HG03135 (cell line): ENCODE measurements at regions not wholly inside any gene's neighbourhood (a gene's known extent, or its start where the extent isn't known, plus 50 kb on each side); places are given as distances from the start of the nearest gene placed in this dataset.

Source experiments
- ATAC-seq: cut with Tn5 transposase; IDR thresholded peaks from one replicate; pipeline ENCODE4 v1.9.1; 2021; ENCODE audit warnings: mild to moderate bottlenecking, moderate library complexity; ENCODE audit not compliant: unreplicated experiment

DNA sequence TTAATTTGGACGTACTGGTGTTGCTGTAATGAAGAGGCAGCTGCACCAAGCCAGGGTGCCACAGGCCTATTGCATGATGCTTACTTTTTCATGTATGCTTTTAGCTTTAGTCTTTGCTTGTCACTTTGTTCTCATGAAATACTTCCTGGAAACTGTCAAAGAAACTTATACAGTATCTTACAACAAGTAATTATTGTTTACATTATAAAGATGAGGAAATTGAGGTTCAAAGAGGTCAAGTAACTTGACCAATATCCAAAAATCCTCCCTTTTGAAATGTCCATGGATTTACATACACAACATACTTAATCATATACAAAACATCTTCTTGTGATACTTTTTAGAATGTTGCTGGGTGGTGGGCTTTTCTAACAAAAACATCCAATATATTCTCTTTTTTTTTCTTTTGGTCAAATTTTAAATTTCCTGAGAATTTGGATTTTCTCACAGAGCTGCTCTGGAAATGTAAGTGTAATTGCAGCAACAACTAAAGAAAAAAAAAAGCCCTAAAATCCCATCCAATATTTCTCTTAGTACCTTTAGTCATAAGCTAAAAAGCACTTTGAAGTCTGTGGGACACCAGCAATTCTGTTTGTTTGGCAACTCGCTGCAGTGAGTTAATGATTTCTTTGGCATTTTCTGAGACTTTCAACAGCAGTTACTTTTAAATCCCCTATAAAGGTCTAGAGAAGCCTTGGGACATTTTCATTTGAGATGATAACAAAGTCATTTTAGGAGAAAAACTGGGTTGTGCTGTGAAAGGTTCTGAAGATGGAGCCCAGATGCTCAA lies 500.6 kb upstream of the IGFBP3 start:
- ATAC-seq, result no peak

DNA sequence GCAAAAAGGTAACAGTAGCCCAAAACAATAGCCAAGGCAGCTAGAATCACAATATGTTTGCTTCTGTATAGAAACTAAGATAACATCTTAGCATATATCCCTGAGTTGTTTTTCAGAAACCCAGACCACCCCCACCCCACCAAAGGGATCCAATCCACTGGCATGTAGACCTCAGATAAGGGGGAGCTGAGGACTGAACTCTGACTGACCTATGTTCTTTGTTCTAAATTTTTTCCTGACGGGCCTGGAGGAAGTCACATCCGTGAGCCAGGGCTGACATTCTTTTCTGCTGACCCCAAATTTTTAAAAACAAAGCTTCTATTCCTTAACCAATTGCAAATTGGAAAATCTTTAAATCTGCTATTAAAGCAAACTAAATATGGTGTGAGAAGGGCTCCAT lies 493.9 kb upstream of the IGFBP3 start:
- no peak for ATAC-seq

DNA sequence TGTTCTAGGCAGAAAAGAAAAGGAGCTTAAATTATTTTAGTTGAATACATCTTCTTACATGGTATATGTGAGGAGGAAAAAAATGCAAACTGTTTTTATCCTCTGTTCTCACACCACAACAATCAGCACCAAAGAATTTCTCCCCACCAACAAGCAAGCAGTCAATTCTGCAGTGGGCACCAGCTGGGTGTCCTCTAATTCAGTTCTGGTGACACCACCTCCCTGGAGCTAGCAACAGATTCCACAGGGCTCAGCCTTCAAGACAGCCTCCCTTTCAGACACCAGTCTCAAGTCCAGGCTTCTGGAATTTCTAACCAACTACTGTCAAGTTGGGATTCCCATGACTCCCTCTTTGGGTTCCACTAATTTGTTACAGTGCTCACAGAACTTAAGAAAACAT lies 490.2 kb upstream of the IGFBP3 start:
- ATAC-seq, result no peak

DNA sequence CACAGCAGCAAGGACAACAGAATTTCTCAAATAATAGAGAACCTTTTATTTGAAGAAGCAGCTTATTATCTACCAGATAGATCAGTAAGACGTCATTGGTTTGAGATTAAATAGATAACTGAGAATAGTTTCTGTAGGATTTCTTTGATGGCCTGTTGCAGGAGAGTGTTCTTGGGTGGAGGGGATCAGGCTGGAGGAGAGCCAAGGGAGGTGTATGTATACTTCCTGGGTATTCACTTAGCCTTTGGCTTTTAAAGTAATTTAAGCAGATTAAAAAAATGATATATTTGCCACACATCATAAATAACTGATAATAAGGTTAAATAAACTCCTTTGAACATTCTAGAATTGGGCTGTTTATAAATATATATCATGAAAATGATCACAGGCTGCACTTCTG lies 486.1 kb upstream of the IGFBP3 start:
- no peak for ATAC-seq

DNA sequence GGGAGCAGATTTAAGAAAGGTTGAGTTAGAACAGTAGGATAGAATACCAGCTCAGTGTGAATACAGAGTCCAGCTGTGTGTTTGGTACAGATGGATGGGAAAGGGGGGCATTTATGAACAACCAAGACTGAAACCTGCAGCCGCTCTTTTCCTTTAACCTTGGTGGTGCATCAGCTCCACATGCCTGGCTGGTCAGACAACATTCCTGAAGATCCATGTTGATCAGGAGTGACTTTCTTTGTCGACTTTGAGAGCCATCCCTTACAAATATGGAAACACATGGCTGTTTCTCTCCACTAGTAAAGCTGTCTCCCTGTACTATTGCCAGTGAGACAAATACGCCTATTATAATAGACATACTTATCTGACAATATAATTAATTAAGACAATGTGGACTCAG lies 476.5 kb upstream of the IGFBP3 start:
- ATAC-seq, result no peak

DNA sequence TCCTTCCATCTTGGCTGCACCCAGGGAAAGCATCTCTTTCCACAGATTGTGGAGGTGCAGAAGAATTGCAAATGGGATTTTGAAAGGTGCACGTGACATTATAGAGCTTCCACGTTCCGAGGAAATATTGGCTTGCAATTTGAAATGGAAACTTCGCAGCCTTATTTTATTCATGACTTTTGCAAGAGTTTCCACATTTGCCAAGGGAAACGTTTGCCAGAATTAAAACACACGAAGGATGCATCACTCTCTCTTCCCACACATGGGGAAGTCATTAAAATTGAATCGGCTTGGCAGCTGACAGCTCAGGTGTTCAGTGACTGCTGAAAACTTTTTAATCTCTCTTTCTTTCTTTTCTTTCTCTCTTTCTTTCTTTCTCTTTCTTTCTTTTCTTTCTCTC lies 475.4 kb upstream of the IGFBP3 start:
- ATAC-seq, result no peak

DNA sequence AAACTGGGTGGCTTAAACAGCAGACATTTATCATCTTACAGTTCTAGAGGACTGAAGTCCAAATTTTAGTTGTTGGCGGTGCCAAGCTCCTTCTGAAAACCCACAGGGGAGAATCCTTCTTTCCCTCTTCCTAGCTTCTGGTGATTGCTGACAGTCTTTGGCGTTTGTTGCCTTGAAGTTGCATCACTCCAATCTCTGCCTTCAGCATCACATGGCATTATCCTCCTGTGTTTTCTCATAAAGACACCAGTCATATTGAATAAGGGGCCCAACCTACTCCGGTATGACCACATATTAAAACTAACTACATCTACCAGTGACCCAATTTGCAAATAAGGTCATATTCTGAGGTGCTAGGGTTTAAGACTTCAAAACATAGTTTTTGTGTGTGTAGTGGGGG lies 472.1 kb upstream of the IGFBP3 start:
- no peak for ATAC-seq

DNA sequence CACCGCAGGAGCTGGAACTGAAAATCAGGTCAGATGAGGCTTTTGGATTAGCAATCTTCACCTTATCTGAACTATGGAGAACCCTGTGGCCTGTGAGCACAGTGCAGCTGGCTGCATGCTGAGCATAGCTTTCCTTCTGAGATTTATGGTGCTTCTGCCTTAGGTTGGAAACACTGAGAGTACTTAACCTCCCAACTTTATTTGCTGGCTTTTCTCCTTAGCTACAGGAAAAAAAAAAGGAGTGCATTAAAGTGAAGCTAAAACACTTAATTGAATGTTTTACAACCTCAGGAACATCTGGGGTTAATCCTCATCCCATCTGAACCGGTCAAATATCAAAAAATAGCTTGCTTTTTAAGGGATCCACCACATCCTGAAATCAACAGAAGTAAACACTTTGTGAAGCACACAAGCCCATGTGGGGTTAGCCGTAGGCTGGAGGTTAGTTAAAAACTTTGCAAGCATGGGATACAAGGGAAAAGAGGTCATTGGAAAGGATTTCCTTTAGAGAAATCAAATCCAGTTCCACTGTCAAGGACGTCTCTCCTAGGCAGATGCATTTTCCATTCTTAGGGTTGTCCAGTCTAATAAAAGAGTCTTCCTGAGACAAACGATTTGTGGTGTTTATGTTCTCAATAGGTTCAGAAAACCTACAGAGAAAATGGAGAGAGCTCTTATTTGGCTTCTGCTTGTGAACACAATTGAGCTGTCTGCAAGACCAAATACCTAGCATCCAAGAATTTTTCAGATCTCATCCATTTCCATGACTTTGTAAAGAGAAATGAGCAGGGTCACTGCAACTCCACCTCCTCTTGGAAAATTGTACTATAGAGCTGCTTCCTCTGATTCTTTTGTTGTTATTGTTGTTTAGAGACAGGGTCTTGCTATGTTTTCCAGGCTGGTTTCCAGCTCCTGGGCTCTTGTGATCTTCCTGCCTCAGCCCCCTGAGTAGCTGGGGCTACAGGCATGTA lies 470.4 kb upstream of the IGFBP3 start:
- no peak for ATAC-seq

DNA sequence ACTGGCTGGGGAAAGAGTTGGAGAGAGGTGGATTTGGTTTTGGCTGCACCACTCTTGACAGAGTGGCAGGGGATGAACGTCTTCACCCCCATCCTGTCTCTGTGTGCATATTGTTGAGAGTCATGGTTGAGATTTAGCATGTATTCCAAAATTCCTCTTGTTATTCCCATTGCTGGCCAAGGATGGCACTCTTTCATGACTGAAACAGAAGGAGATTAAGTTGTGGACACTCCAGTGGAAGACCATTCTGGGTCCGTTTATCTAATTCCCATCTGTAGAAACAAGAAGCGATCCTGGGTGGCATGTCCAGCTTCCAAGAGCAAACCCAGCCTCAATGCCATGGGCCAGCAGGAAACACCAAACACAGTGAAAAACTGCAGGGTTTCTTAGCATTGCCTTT lies 469.0 kb upstream of the IGFBP3 start:
- no peak for ATAC-seq

DNA sequence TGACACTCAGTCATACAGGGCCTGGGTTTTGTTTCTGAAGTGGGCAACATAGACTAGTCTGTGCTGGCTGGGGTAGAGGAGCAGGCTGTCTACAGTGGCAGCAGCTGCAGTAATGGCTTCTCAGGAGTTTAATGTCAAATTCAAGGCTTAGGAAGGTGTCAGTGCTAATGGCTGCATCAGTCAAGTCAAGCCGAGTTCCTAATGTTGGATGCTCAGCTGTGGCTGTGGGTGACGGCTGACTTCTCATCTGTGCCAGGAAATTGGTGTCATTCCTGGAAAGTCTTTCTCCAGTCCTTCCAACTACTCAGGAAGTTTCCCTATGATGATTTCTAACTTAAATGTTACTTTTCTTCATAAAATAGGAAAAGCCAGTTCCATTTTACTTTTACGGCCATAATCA lies 468.1 kb upstream of the IGFBP3 start:
- no peak for ATAC-seq

DNA sequence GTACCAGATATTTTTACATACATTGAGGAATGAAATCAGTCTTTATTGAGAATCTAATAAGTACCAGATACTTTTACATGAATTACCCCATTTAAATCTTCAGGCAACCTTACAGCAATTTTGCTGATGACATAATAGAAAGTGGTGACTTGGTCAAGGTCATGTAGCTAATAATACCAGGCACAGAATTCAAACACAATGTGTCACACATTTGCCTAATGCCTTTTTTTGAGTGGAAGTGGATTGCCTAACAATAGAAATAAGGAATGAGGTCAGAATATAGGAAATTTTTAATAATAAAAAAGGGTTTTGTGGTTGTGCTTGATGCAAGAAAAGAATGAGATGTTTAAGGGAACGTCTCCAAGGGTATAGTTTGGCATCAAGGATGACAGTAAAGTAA lies 466.6 kb upstream of the IGFBP3 start:
- no peak for ATAC-seq

DNA sequence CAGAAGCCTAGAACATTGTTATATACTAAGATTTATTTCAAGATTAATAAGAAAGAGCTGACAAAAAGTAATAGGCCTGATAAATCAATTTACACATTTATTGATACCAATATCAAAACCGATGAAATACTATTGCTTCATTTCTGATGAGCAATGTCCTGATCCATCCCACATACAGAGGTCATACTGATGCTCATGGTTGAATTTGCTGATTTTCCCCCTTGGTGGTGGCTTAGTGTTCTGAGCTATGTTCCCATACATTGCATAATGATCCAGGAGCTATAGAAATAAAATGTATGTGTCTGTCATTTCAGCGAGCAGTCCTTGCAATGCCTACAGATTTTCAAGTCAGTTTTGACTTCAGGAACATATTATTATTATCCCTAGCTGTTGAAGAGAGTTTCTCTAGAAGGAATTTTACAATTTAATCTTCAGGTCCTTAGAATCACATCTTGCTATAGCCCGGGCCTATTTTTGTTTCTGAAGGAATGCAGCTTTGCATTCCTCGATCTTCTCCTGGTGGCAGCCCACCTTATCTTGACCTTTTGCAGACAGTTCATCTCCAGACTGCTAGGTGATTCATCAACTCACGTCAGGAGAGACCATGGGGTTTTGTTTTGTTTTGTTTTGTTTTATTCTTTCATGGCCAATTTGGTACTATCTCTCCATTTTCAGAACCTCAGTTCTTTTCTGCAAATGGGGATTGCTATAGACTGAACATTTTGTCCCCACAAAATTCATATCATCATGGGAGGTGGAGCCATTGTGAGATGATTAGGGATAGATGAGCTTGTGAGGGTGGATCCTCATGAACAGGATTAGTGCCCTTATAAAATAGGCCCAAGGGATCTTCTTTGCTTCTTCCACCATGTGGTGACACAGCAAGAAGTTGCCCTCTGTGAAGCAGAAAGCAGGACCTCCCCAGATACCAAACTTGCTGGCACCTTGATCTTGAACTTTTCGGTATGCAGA lies 465.6 kb upstream of the IGFBP3 start:
- ATAC-seq, result no peak

DNA sequence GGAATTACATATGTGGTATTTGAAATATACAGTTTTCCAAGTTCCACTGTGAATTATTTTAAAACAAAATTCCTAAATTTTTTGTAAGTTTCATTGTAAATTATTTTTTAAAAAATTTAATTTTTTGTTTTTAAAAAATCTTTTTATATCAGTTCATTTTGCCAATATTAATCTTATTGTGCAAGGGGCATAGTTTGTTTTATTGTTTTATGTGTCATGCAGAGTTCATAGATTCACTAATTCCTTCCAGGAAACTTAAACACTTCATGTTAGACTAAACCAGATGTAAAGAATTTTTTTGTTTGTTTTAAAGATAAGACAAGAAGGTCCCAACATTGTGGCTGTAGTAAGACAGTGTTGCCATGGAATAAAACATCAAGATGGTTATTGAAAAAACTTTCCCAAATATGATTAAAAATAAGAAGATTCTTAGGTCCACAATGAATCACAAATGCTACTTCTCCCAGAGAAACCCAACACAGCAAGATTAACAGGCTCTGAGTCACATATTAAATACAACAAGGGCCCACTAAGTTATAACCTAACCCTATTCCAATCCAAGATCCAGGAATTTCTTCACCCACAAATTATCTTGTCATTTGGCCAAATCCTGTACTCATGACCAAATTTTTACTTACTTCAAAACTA lies 464.7 kb upstream of the IGFBP3 start:
- ATAC-seq, result no peak

DNA sequence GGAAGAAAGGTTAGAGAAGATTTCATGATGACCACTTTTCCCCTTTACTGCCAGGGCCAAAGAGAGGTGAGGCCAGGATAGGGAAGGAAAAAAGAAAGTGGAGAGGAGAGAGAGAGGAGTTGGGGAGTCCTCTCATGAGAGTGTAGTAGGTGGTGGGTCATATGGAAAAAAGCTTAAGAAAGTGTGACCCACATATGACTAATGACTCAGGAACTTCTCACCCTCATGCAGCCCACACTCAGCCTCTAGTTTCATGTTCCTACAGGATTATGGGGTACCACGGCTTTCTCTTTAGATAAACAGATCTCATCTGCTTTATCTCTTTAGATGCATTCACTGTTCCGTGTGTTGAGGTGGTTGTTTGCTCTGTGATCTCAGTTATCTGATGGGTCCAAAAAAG lies 462.5 kb upstream of the IGFBP3 start:
- no peak for ATAC-seq

DNA sequence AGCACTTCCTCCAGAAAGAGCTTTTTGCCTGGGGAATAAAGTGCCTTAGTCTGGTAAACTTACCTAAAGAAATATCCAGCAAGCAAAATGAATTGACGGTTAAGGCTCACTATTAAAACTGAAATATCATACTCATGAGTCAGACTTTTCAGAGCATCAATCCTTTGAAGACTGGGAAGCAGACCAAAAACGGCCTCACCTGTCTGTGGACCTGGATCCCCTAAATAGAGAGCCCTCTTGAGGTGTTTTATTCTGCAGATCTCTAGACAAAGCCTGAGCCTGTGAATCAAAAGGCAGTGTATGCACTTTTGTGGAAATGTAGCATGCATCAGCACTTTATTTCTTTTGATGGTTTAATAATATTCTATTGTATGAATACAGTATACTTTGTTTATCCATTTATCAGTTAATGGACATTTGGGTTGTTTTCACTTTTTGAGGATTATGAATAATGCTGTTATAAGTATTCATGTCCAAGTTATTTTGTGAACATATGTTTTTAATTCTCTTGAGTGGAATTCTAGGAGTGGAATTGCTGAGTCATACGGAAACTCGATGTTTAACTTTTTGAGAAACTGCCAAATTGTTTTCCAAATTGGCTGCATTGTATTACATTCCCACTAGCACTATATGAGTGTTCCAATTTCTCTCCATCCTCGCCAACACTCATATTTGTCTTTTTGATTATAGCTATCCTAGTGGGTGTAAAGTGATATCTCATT lies 449.0 kb upstream of the IGFBP3 start:
- ATAC-seq, result no peak

DNA sequence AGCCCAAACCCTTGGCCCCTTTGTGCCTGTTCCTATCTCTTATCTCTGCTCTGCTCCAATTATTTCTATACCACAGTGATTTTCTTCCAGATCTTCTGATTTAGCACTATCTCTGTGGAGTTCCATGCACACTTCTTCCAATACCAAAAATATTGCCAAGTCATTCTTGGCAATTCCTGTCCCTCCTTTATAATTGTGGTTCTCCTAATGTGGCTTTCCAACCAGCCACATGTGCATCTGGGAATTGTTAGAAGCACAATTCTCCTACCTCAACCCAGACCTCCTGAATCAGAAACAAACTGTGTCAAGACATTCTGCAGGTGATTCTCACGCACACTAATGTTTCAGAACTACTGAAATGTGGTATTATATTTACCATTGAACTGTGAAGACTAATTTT lies 447.8 kb upstream of the IGFBP3 start:
- ATAC-seq, result no peak

DNA sequence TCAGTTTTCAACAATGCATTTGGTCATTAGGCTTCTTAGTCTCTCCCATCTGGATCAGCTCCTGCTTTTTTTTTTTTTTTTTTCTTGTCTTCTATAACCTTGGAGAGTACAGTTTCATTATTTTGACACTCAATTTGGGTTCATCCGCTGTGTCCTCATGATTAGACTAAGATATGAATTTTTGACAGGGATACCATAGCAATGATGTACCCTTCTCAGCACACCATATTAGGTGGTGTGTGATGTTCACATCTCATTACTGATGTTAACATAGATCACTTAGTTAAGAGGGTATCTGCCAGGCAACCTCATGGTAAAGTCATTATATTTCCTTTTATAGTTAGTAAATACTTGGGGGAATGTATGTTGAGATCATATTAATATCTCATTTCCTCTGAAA lies 445.5 kb upstream of the IGFBP3 start:
- ATAC-seq, result no peak

DNA sequence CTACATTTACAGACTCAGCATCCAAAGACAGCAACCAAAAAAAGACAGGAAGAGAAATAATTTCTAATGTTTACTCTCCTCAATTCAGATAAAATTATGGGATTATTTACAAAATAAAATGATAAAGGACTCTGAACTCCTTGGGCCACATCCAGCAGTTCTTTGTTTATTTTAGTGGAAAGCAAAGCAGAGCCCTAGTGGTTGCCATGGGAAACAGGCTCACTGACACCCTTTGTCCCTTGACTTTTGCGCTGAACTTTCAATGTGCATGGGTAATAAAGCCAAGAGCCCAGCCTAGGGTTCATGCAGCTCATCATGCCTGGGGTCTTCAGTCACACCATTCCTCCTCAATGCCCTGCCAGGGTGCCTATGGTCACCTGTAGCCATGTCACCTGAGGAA lies 442.6 kb upstream of the IGFBP3 start:
- no peak for ATAC-seq

DNA sequence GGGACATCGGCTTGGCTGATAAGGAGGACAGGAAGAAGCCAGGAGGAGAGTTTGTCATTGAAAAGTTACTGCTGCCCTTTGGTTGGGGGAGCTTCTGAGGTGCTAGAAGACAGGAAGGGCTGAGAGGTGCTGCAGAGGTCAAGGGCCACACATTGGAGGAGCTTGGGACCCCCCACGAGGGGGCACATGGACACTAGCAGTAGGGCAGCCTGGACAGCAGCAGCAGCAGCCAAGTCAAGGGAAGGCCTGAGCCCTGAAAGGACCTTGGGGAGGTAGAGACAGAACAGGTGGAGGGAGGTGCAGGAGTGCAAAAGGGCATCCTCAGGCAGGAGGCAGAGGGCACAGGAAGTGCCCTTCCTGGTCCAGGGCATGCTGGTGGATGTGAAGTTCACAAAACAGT lies 439.7 kb upstream of the IGFBP3 start:
- no peak for ATAC-seq

DNA sequence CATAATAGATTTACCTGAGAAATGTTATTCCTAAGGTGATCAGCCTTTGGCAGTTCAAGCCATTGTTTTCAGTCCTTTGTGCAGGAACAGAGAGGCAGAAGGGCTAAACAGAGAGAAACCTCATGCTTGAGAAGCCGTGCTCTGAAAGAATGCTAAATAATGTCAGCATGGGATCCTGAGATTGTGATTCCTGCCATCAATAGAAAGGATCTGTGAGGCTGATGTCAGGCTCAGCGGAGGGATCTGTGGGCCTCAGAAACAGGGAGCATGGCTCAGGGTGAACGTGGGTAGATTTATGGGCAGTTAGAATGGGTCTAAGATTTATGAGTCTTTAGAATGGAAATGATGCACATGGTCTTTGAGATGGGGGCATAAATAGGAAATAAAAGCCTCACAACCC lies 439.2 kb upstream of the IGFBP3 start:
- ATAC-seq, result no peak
